Common myeloid progenitor, CD34-positive (primary cell): ENCODE measurements at regions not wholly inside any gene's neighbourhood (a gene's known extent, or its start where the extent isn't known, plus 50 kb on each side); places are given as distances from the start of the nearest gene placed in this dataset.
"Not testable (repeated sequence)": the region's sequence is repeated elsewhere in the genome, so short reads cannot be mapped to it uniquely, and the experiment has no call there.

ENCODE experiments used
- CTCF ChIA-PET: fragments of 350-600 bp; sonication (Branson Sonifier 250); formaldehyde crosslinking; loops from one replicate; lab custom pipeline; 2021; ENCODE audit warnings: antibody characterized with exemption; lab: Charles Lee
- POLR2A ChIA-PET: fragments of 350-600 bp; sonication (Branson Sonifier 250); formaldehyde crosslinking; loops from one replicate; lab custom pipeline; 2021; ENCODE audit warnings: antibody characterized with exemption; lab: Charles Lee
- DNase-seq, 3 donors: peaks; one replicate each; pipeline versions ENCODE4 v3.0.0 to v3.0.0-alpha.2; 2013
- H3K27ac ChIP-seq, 2 experiments: 1 replicate in 1 of 2; 2 replicates in 1 of 2; pipeline ENCODE4 v1.7.0; 2013; ENCODE audit warnings: inconsistent platforms in 2 of 2, low read length in 2 of 2, mild to moderate bottlenecking in 2 of 2, low read depth in 1 of 2, moderate library complexity in 1 of 2; ENCODE audit not compliant: severe bottlenecking in 2 of 2, insufficient read depth in 1 of 2, poor library complexity in 1 of 2
- H3K27me3 ChIP-seq, 5 experiments: replicated peaks in 2 of 5; 1 replicate in 3 of 5; 2 replicates in 2 of 5; pipeline versions ENCODE4 v1.6.1 to v1.7.0; 2013; ENCODE audit warnings: low read length in 4 of 5, mild to moderate bottlenecking in 2 of 5, moderate library complexity in 2 of 5, inconsistent platforms in 1 of 5; ENCODE audit not compliant: insufficient read depth in 5 of 5, control insufficient read depth in 4 of 5
- H3K36me3 ChIP-seq, 4 experiments: 1 replicate in 2 of 4; 2 replicates in 2 of 4; pipeline versions ENCODE4 v1.6.1 to v1.7.0; 2013; ENCODE audit warnings: low read length in 3 of 4, control low read depth in 1 of 4, mild to moderate bottlenecking in 1 of 4; ENCODE audit not compliant: control insufficient read depth in 4 of 4, insufficient read depth in 4 of 4
- H3K4me1 ChIP-seq, 4 experiments: 1 replicate in 3 of 4; 2 replicates in 1 of 4; pipeline versions ENCODE4 v1.6.1 to v1.7.1; 2013; ENCODE audit warnings: low read length in 3 of 4, mild to moderate bottlenecking in 3 of 4, control low read depth in 1 of 4, inconsistent platforms in 1 of 4, moderate library complexity in 1 of 4; ENCODE audit not compliant: control insufficient read depth in 4 of 4, insufficient read depth in 4 of 4; ENCODE audit errors: control extremely low read depth in 1 of 4
- H3K4me3 ChIP-seq, 7 experiments: 1 replicate in 4 of 7; 2 replicates in 3 of 7; pipeline versions ENCODE4 v1.5.1 to v1.7.0; 2013; ENCODE audit warnings: mild to moderate bottlenecking in 7 of 7, low read length in 6 of 7, moderate library complexity in 6 of 7, inconsistent platforms in 2 of 7, low read depth in 2 of 7, control low read depth in 1 of 7; ENCODE audit not compliant: insufficient read depth in 4 of 7, control insufficient read depth in 1 of 7; ENCODE audit errors: extremely low read depth in 1 of 7
- H3K9me3 ChIP-seq, 5 experiments: 1 replicate in 4 of 5; 2 replicates in 1 of 5; pipeline versions ENCODE4 v1.6.1 to v1.7.1; 2013; ENCODE audit warnings: low read length in 4 of 5, mild to moderate bottlenecking in 2 of 5, inconsistent platforms in 1 of 5, low read depth in 1 of 5, moderate library complexity in 1 of 5; ENCODE audit not compliant: control insufficient read depth in 4 of 5, insufficient read depth in 2 of 5; ENCODE audit errors: control extremely low read depth in 1 of 5
- WGBS: methylation state at CpG from one replicate; pipeline ENCODE4 v1.1.5; 2013; ENCODE audit not compliant: insufficient coverage; 5-methylcytosine and 5-hydroxymethylcytosine counted together

DNA sequence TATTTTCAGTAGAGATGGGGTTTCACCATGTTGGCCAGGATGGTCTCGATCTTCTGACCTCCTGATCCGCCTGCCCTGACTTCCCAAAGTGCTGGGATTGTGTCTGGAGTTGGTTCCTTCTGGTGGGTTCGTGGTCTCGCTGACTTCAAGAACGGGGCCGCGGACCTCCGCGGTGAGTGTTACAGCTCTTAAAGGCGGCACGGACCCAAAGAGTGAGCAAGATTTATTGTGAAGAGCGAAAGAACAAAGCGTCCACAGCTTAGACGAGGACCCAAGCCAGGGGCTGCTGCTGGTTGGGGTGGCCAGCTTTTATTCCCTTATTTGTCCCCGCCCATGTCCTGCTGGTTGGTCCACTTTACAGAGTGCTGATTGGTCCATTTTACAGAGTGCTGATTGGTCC is 111.3 kb upstream of the CHD2 start:
- CTCF ChIA-PET: interaction anchor here (1.0 to 2.6 kb wide), 3 partner anchors 9 to 131 kb away, joined by 3 to 14 read pairs (median 6); no protein-coding TSS in a partner anchor

DNA sequence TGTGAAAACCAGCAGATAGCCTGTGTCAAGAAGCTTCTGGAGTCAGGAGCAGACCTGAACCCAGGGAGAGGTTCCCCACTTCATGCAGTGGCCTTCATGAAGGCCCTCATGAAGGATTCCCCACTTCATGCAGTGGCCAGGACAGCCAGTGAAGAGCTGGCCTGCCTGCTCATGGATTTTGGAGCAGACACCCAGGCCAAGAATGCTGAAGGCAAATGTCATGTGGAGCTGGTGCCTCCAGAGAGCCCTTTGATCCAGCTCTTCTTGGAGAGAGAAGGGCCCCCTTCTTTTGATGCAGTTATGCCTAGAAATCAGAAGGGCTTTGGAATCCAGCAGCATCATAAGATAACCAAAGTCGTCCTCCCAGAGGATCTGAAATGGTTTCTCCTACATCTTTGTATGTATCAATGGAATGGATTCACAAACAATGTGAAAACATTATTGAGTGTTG is 103.9 kb upstream of the CHD2 start:
- no peak overlapping the region for H3K4me3 ChIP-seq
- H3K27ac ChIP-seq: no peak overlapping the region
- ChIA-PET CTCF (interaction anchor here (1.4 to 4.9 kb wide), 7 partner anchors 8 to 158 kb away, joined by 5 to 102 read pairs (median 11); no protein-coding TSS in a partner anchor), POLR2A (no interaction called here)
- peaks cover 0 to 3% (median 0%) of the 10 kb centered on the region in 4 experiments for H3K4me1 ChIP-seq
- no CpG with 5 or more reads among the region's 1 CpG for WGBS
- H3K27me3 ChIP-seq: no peaks in the 10 kb centered on the region
- no peak for DNase-seq
- no peaks in the 10 kb centered on the region for H3K9me3 ChIP-seq
- no peaks in the 10 kb centered on the region for H3K36me3 ChIP-seq

More for the DNA sequence above, 111.3 kb upstream of the CHD2 start:
- POLR2A ChIA-PET, H3K36me3 ChIP-seq, H3K4me1 ChIP-seq, H3K9me3 ChIP-seq, H3K27ac ChIP-seq, H3K27me3 ChIP-seq, H3K4me3 ChIP-seq, DNase-seq: not testable (repeated sequence)
- 98% methylated on average over 13 of the region's 15 CpGs for WGBS

DNA sequence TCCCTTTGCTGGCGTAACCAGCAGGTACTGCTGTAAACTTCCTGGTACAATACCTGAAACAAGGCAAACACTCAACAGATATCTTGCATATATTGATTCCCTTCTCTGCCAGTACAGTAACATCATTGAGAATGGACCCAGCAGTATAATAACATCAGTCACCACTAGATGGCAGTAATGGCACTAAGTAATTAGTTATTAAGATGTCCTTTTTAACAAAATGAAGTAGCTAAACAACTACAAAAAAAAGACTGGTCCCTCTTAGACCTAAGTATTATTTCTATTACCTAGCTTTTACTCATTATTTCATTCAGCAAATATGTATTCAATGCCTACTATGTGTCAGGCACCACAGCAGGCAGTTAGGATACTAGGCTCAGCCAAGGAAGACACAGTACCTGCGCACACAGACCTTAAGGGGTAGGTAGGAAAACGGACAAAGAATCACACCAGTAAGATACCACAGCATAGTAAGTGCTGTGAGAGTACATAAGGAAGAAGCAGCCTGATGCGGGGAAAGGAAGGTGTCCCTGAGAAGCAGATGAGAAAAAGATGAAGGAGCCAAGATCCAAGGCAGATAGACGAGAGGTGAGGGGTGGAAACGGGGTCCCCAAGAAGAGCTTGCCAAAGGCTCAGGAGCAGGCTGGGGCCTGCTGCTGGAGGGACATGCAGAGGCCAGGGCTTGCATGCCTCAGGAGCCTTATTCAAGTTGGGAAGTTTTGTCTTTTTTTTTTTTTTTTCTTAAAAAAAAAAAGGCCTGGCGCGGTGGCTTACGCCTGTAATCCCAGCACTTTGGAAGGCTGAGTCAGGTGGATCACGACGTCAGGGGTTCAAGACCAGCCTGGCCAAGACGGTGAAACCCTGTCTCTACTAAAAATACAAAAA is 102.7 kb upstream of the CHD2 start:
- POLR2A ChIA-PET: interaction anchor here (0.6 to 1.1 kb wide), 4 partner anchors 46 to 103 kb away, joined by 3 to 4 read pairs (median 3); partner anchors contain the start of gene CHD2
- WGBS: 90% methylated on average over 7 of the region's 12 CpGs
- no peaks in the 10 kb centered on the region for H3K27me3 ChIP-seq
- CTCF ChIA-PET: interaction anchor here (0.6 to 4.9 kb wide), 22 partner anchors 8 to 488 kb away, joined by 3 to 102 read pairs (median 4); partner anchors contain the start of gene CHD2
- H3K9me3 ChIP-seq: no peaks in the 10 kb centered on the region
- H3K27ac ChIP-seq: no peak overlapping the region
- no peaks in the 10 kb centered on the region for H3K36me3 ChIP-seq
- DNase-seq: peak; percentile 80 to 89 (median 81)
- no peak overlapping the region for H3K4me3 ChIP-seq
- H3K4me1 ChIP-seq: peaks cover 0 to 11% (median 4%) of the 10 kb centered on the region in 4 experiments

DNA sequence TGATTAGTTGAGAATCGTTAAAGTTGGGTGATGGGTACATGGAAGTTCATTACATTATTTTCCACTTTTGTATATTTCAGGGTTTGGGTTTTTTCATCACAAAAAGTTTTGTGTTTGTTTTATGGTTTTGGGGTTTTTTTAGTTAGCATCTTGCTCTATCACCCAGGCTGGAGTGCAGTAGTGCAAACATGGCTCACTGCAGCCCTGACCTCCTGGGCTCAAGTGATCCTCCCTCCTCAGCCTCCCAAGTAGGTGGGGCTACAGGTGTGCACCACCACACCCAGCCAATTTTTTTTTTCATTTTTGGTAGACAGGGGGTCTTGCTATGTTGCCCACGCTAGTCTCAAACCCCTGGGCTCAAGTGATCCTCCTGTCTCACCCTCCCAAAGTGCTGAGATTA is 100.1 kb upstream of the CHD2 start:
- POLR2A ChIA-PET: interaction anchor here (1.2 kb wide), 1 partner anchor 9 kb away, joined by 3 read pairs; no protein-coding TSS in a partner anchor
- H3K4me1 ChIP-seq: peaks cover 0 to 28% (median 8%) of the 10 kb centered on the region in 4 experiments
- no peaks in the 10 kb centered on the region for H3K36me3 ChIP-seq
- no peak overlapping the region for H3K4me3 ChIP-seq
- H3K27ac ChIP-seq: no peak overlapping the region
- WGBS: 100% methylated on average over 1 of the region's 2 CpGs
- no peaks in the 10 kb centered on the region for H3K9me3 ChIP-seq
- no peaks in the 10 kb centered on the region for H3K27me3 ChIP-seq
- DNase-seq: no peak
- CTCF ChIA-PET: interaction anchor here (2.2 to 4.4 kb wide), 2 partner anchors 12 to 117 kb away, joined by 14 to 16 read pairs; no protein-coding TSS in a partner anchor

DNA sequence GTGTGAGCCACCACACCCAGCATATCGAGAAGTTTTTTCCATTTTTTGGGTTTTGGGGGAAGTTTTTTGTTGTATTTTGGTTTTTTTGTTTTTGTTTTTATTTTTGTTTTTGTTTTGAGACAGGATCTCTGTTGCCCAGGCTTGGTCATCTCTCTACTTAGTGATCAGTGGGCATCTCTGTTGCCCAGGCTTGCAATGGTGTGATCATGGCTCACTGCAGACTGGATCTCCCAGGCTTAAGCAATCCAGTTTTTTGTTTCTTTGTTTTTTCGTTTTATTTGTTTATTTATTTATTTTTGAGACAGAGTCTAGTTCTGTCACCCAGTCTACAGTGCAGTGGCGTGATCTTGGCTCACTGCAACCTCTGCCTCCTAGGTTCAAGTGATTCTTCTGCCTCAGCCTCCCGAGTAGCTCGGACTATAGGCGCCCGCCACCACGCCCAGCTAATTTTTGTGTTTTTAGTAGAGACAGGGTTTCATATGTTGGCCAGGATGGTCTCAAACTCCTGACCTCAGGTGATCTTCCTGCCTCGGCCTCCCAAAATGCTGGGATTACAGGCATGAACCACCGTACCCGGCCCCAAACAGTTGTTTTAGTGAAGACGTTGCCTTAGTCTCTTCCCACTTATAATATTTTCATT is 99.6 kb upstream of the CHD2 start:
- H3K27me3 ChIP-seq, H3K36me3 ChIP-seq, H3K27ac ChIP-seq, DNase-seq, H3K9me3 ChIP-seq, H3K4me3 ChIP-seq: not testable (repeated sequence)
- WGBS: 100% methylated on average over 2 of the region's 12 CpGs
- ChIA-PET CTCF (interaction anchor here (0.6 to 2.2 kb wide), 3 partner anchors 104 to 124 kb away, joined by 3 to 16 read pairs (median 3); no protein-coding TSS in a partner anchor), POLR2A (interaction anchor here (1.2 kb wide), 2 partner anchors 9 to 114 kb away, joined by 3 to 5 read pairs; no protein-coding TSS in a partner anchor)
- peaks cover 0 to 33% (median 8%) of the 10 kb centered on the region in 4 experiments for H3K4me1 ChIP-seq

DNA sequence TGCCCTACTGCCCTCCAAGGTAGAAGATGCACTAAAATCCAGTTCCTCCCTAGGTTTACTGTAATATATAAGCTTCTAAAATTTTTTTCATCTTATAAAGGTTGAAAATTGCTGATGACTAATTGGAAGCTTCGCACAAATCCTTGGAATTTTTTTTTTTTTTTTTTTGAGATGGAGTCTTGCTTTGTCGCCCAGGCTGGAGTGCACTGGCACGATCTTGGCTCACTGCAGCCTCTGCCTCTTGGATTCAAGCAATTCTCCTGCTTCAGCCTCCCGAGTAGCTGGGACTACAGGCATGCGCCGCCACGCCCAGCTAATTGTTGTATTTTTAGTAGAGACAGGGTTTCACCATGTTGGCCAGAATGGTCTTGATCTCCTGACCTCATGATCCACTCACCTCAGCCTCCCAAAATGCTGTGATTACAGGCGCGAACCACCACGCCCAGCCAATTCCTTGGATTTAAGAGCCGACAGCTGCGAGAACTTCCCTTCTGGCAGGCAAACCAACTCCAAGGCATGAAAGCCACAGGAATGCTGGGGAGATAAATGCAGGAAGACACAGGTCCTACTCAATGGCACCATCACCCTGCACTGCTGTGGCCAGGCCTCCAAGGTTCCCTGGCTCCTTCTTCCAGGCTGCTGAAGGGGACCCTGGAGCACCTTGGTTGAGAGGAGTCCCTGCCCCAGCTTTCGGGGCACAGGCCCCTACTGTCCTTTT is 98.9 kb upstream of the CHD2 start:
- not testable (repeated sequence) for DNase-seq, H3K9me3 ChIP-seq, H3K4me3 ChIP-seq, H3K36me3 ChIP-seq, H3K27me3 ChIP-seq
- POLR2A ChIA-PET: interaction anchor here (1.2 kb wide), 2 partner anchors 8 to 113 kb away, joined by 3 to 5 read pairs; no protein-coding TSS in a partner anchor
- peaks cover 0 to 34% (median 8%) of the 10 kb centered on the region in 4 experiments for H3K4me1 ChIP-seq
- 93% methylated on average over 6 of the region's 13 CpGs for WGBS
- H3K27ac ChIP-seq: peak overlapping the region in 1 of 2 experiments; percentile 32
- CTCF ChIA-PET: interaction anchor here (0.6 to 2.2 kb wide), 5 partner anchors 99 to 128 kb away, joined by 3 to 16 read pairs (median 3); partner anchors contain the start of gene CHD2
